SK-N-SH (cell line): ENCODE measurements at regions not wholly inside any gene's neighbourhood (a gene's known extent, or its start where the extent isn't known, plus 50 kb on each side); places are given as distances from the start of the nearest gene placed in this dataset.

Experiments
- CTCF ChIA-PET: fragments of 300-600, 350-600 bp; formaldehyde crosslinking; extraction: SDS; loops from one replicate; lab custom pipeline; 2021; lab: Yijun Ruan, JAX
- POLR2A ChIA-PET: fragments of 350-600 bp; sonication (Branson Sonifier 250); formaldehyde crosslinking; extraction: SDS; loops from one replicate; lab custom pipeline; 2020; ENCODE audit warnings: antibody characterized with exemption, inconsistent platforms; lab: Yijun Ruan, JAX
- DNase-seq: peaks from one replicate; pipeline ENCODE4 v3.0.0; 2012
- H2AFZ ChIP-seq: fragments of 200-600 bp; sonication (generic); 2 replicates; pipeline ENCODE4 v1.8.1; 2016; ENCODE audit warnings: antibody characterized with exemption, mild to moderate bottlenecking, low read depth
- H3F3A ChIP-seq: fragments of 200-600 bp; sonication (generic); replicated peaks from 2 replicates; pipeline ENCODE3; 2016; ENCODE audit warnings: antibody characterized with exemption, mild to moderate bottlenecking; ENCODE audit not compliant: insufficient read depth
- H3K27ac ChIP-seq, 2 experiments: fragments of 200-500 bp in 1 of 2; fragments of 200-600 bp in 1 of 2; sonication (Bioruptor generic) in 1 of 2; sonication (generic), shearing (Covaris generic) in 1 of 2; 2 replicates each; pipeline versions ENCODE4 v1.5.1 to v1.6.1; 2014 to 2016; ENCODE audit warnings: low read depth in 2 of 2, inconsistent platforms in 1 of 2, low read length in 1 of 2, mild to moderate bottlenecking in 1 of 2, mixed read lengths in 1 of 2
- H3K27me3 ChIP-seq: fragments of 200-600 bp; sonication (generic), shearing (Covaris generic); 2 replicates; pipeline ENCODE4 v1.6.1; 2016; ENCODE audit warnings: mixed run types; ENCODE audit not compliant: insufficient read depth
- H3K36me3 ChIP-seq, 2 experiments: fragments of 200-500 bp in 1 of 2; fragments of 200-600 bp in 1 of 2; sonication (Bioruptor generic) in 1 of 2; sonication (generic) in 1 of 2; replicated peaks in 1 of 2; 2 replicates each; pipeline versions ENCODE3 to v1.5.1; 2014 to 2016; ENCODE audit warnings: low read length in 1 of 2, mild to moderate bottlenecking in 1 of 2; ENCODE audit not compliant: insufficient read depth in 2 of 2, control insufficient read depth in 1 of 2
- H3K4me1 ChIP-seq, 2 experiments: fragments of 200-500 bp in 1 of 2; fragments of 200-600 bp in 1 of 2; sonication (Bioruptor generic) in 1 of 2; sonication (generic), shearing (Covaris generic) in 1 of 2; 2 replicates each; pipeline versions ENCODE4 v1.5.1 to v1.6.1; 2014 to 2016; ENCODE audit warnings: low read depth in 1 of 2, low read length in 1 of 2, mixed run types in 1 of 2; ENCODE audit not compliant: insufficient read depth in 2 of 2, control insufficient read depth in 1 of 2
- H3K4me2 ChIP-seq: fragments of 200-600 bp; sonication (generic), shearing (Covaris generic); 2 replicates; pipeline ENCODE4 v1.6.1; 2017; ENCODE audit warnings: mixed run types
- H3K4me3 ChIP-seq, 2 experiments: fragments of 200-500 bp in 1 of 2; fragments of 200-600 bp in 1 of 2; sonication (Bioruptor generic) in 1 of 2; sonication (generic), shearing (Covaris generic) in 1 of 2; 2 replicates each; pipeline versions ENCODE4 v1.5.1 to v1.8.1; 2014 to 2016; ENCODE audit warnings: low read depth in 2 of 2, inconsistent platforms in 1 of 2, low read length in 1 of 2, mild to moderate bottlenecking in 1 of 2, mixed read lengths in 1 of 2, moderate library complexity in 1 of 2
- H3K79me2 ChIP-seq: fragments of 200-600 bp; sonication (generic); 2 replicates; pipeline ENCODE4 v1.8.1; 2017; ENCODE audit warnings: mild to moderate bottlenecking; ENCODE audit not compliant: insufficient read depth
- H3K9ac ChIP-seq: fragments of 200-600 bp; sonication (generic); 2 replicates; pipeline ENCODE4 v1.6.1; 2017; ENCODE audit warnings: mixed run types
- H3K9me2 ChIP-seq: fragments of 200-600 bp; sonication (generic); 2 replicates; pipeline ENCODE4 v1.6.1; 2017; ENCODE audit warnings: mixed run types
- H3K9me3 ChIP-seq: fragments of 200-600 bp; sonication (generic); 2 replicates; pipeline ENCODE4 v1.6.1; 2017; ENCODE audit warnings: mixed run types, mild to moderate bottlenecking, moderate library complexity
- H4K20me1 ChIP-seq: fragments of 200-600 bp; sonication (generic); 2 replicates; pipeline ENCODE4 v1.6.1; 2017; ENCODE audit warnings: mild to moderate bottlenecking, mixed run types; ENCODE audit not compliant: insufficient read depth
- EP300 ChIP-seq, 2 experiments: IDR thresholded peaks; 2 replicates each; pipeline versions ENCODE4 v1.4.0 to v1.6.1; 2012; ENCODE audit warnings: borderline replicate concordance in 1 of 2, low read depth in 1 of 2, low read length in 1 of 2
- FOSL2 ChIP-seq: IDR thresholded peaks from 2 replicates; pipeline ENCODE4 v1.4.0; 2012; ENCODE audit warnings: low read depth, mild to moderate bottlenecking, moderate library complexity, borderline replicate concordance
- GATA2 ChIP-seq: sonication (generic); formaldehyde crosslinking; IDR thresholded peaks from 2 replicates; pipeline ENCODE4 v1.5.0; 2020; ENCODE audit warnings: mild to moderate bottlenecking, missing genetic modification reagents
- IRF3 ChIP-seq: fragments of 150-350 bp; IDR thresholded peaks from 2 replicates; pipeline ENCODE4 v1.6.1; 2016; ENCODE audit warnings: mild to moderate bottlenecking, low read depth, low read length
- MEF2A ChIP-seq: IDR thresholded peaks from 2 replicates; pipeline ENCODE4 v1.4.0; 2012; ENCODE audit warnings: low read depth, borderline replicate concordance
- MXI1 ChIP-seq: IDR thresholded peaks from 2 replicates; pipeline ENCODE4 v1.6.1; 2012; ENCODE audit warnings: mild to moderate bottlenecking, low read depth, low read length, improper control_type of control experiment
- NFIC ChIP-seq: IDR thresholded peaks from 2 replicates; pipeline ENCODE4 v1.4.0; 2012; ENCODE audit warnings: borderline replicate concordance
- NRF1 ChIP-seq: IDR thresholded peaks from 2 replicates; pipeline ENCODE4 v1.6.1; 2012; ENCODE audit warnings: low read depth, mild to moderate bottlenecking, low read length
- PBX3 ChIP-seq: IDR thresholded peaks from 2 replicates; pipeline ENCODE4; 2012
- POLR2AphosphoS5 ChIP-seq: IDR thresholded peaks from 2 replicates; pipeline ENCODE4 v1.6.1; 2012; ENCODE audit warnings: low read depth, low read length
- RCOR1 ChIP-seq: fragments of 150-350 bp; IDR thresholded peaks from 2 replicates; pipeline ENCODE4 v1.6.1; 2017; ENCODE audit warnings: antibody characterized with exemption, low read length
- RFX5 ChIP-seq: IDR thresholded peaks from 2 replicates; pipeline ENCODE4 v1.6.1; 2012; ENCODE audit warnings: mild to moderate bottlenecking, improper control_type of control experiment, low read length
- SIN3A ChIP-seq: IDR thresholded peaks from 2 replicates; pipeline ENCODE4 v1.6.1; 2012; ENCODE audit warnings: low read depth, mild to moderate bottlenecking, low read length, moderate library complexity, borderline replicate concordance
- TAF1 ChIP-seq: IDR thresholded peaks from 2 replicates; pipeline ENCODE4 v1.6.1; 2012; ENCODE audit warnings: low read depth, mild to moderate bottlenecking, low read length, moderate library complexity, borderline replicate concordance
- TCF12 ChIP-seq: IDR thresholded peaks from 2 replicates; pipeline ENCODE4 v1.4.0; 2012
- TEAD4 ChIP-seq: IDR thresholded peaks from 2 replicates; pipeline ENCODE4 v1.4.0; 2012; ENCODE audit warnings: mild to moderate bottlenecking, borderline replicate concordance; ENCODE audit not compliant: insufficient read depth
- WGBS: methylation state at CpG from one replicate; pipeline ENCODE4 v1.1.6; 2017; ENCODE audit warnings: low lambda C conversion rate; 5-methylcytosine and 5-hydroxymethylcytosine counted together
- TF ChIP-seq, protein P1 (sequence below): IDR thresholded peaks from 2 replicates; pipeline ENCODE4 v1.4.0; 2012; ENCODE audit warnings: low read depth
- TF ChIP-seq, protein P2 (sequence below): fragments of 200-600 bp; sonication (generic); IDR thresholded peaks from 2 replicates; pipeline ENCODE4 v1.6.1; 2017; ENCODE audit warnings: antibody characterized with exemption, mild to moderate bottlenecking, moderate library complexity
- TF ChIP-seq, protein P3 (sequence below): IDR thresholded peaks from 2 replicates; pipeline ENCODE4 v1.4.0; 2012; ENCODE audit warnings: low read depth, borderline replicate concordance

GRCh38 chr6:140858381-140858971 lies 1274.2 kb upstream of the GJE1 start:
- H3K79me2 ChIP-seq = peaks cover 33% of the 10 kb centered on the region
- H3K36me3 ChIP-seq = peaks cover 0 to 8% of the 10 kb centered on the region in 2 experiments
- H3K4me3 ChIP-seq = no peak overlapping the region; a peak in 2 of 4 replicates
- no peaks in the 10 kb centered on the region for H3K9me2 ChIP-seq
- peak; percentile 54; the same call in 1 of the 2 replicates for TF ChIP-seq FOSL2
- no peak for TF ChIP-seq EP300 (IDR thresholded peaks at IDR 0.05; ENCODE audit: borderline replicate concordance in 1 of 2, low read depth in 1 of 2, low read length in 1 of 2)
- no peak for TF ChIP-seq NFIC
- TF ChIP-seq POLR2AphosphoS5 = peak; percentile 24; the same call in 1 of the 2 replicates
- TF ChIP-seq, protein P1, sequence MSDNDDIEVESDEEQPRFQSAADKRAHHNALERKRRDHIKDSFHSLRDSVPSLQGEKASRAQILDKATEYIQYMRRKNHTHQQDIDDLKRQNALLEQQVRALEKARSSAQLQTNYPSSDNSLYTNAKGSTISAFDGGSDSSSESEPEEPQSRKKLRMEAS = no peak
- TF ChIP-seq RCOR1 = no peak
- TF ChIP-seq, protein P2, sequence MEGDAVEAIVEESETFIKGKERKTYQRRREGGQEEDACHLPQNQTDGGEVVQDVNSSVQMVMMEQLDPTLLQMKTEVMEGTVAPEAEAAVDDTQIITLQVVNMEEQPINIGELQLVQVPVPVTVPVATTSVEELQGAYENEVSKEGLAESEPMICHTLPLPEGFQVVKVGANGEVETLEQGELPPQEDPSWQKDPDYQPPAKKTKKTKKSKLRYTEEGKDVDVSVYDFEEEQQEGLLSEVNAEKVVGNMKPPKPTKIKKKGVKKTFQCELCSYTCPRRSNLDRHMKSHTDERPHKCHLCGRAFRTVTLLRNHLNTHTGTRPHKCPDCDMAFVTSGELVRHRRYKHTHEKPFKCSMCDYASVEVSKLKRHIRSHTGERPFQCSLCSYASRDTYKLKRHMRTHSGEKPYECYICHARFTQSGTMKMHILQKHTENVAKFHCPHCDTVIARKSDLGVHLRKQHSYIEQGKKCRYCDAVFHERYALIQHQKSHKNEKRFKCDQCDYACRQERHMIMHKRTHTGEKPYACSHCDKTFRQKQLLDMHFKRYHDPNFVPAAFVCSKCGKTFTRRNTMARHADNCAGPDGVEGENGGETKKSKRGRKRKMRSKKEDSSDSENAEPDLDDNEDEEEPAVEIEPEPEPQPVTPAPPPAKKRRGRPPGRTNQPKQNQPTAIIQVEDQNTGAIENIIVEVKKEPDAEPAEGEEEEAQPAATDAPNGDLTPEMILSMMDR = no peak
- no peak for TF ChIP-seq IRF3
- no peak for TF ChIP-seq MXI1
- no peak for TF ChIP-seq MEF2A
- H3F3A ChIP-seq = peaks cover 35% of the 10 kb centered on the region
- H3K9me3 ChIP-seq = no peaks in the 10 kb centered on the region; the same call in 1 of the 2 replicates
- H3K4me2 ChIP-seq = peak overlapping the region; percentile 59; the same call in 1 of the 2 replicates
- no peaks in the 10 kb centered on the region; a peak in 2 of 4 replicates for H3K4me1 ChIP-seq
- no peaks in the 10 kb centered on the region for H4K20me1 ChIP-seq
- H2AFZ ChIP-seq = peak overlapping the region; percentile 51; the same call in 1 of the 2 replicates
- H3K9ac ChIP-seq = peak overlapping the region; percentile 27; the same call in 1 of the 2 replicates
- no peak for DNase-seq
- peak overlapping the region; percentile 76 to 77; a peak in 3 of 4 replicates for H3K27ac ChIP-seq
- ChIA-PET POLR2A (no interaction called here), CTCF (no interaction called here)
- WGBS = 18% methylated on average over 10 of the region's 10 CpGs
- H3K27me3 ChIP-seq = no peaks in the 10 kb centered on the region

DNA sequence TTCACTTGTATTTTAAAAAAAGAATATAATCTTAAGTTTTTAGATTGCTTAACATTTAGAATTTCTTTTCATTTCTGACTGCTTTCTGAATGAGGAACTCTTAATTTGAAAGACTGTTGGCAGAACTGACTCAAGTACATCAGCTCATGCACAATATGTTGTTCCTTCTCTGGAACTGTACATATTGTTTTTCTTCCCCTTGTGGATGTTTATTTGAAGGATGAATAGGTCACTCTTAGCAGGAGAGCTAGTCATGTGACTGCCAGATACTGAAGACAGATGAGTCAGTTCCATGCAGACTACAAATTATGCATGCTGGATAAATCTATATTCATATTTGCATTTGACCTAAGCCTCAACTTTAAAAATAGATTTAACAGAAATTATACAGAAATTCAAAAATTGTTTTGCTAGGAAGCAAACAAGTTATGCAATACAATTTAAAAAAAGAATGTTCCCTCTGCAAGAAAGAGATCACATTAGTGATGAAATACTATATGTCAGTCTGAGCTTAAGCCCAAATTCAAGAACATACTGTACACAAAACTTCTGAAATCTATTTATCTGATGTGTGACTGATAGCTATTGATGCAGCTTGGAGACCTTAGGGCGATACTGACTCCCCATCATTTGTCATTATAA lies 1274.9 kb upstream of the GJE1 start:
- no peak for DNase-seq
- H3K36me3 ChIP-seq = peaks cover 0 to 8% of the 10 kb centered on the region in 2 experiments
- peak overlapping the region; percentile 59; the same call in 1 of the 2 replicates for H3K4me2 ChIP-seq
- no peaks in the 10 kb centered on the region for H3K9me2 ChIP-seq
- no peaks in the 10 kb centered on the region; a peak in 2 of 4 replicates for H3K4me1 ChIP-seq
- no peak overlapping the region; the same call in 1 of the 2 replicates for H2AFZ ChIP-seq
- H4K20me1 ChIP-seq = no peaks in the 10 kb centered on the region
- ChIA-PET CTCF (no interaction called here), POLR2A (no interaction called here)
- peaks cover 35% of the 10 kb centered on the region for H3F3A ChIP-seq
- peaks cover 33% of the 10 kb centered on the region for H3K79me2 ChIP-seq
- H3K27ac ChIP-seq = peak overlapping the region; percentile 76 to 77; a peak in 3 of 4 replicates
- H3K27me3 ChIP-seq = no peaks in the 10 kb centered on the region
- H3K9me3 ChIP-seq = no peaks in the 10 kb centered on the region; the same call in 1 of the 2 replicates
- WGBS = 22% methylated on average over 1 of the region's 1 CpG
- H3K9ac ChIP-seq = peak overlapping the region; percentile 27; the same call in 1 of the 2 replicates
- H3K4me3 ChIP-seq = no peak overlapping the region; a peak in 2 of 4 replicates
- no peak for TF ChIP-seq SIN3A
- peak; percentile 76 for TF ChIP-seq PBX3
- TF ChIP-seq, protein P1 = peak; percentile 61
- TF ChIP-seq RFX5 = no peak
- peak; percentile 78; the same call in 1 of the 2 replicates for TF ChIP-seq TCF12
- TF ChIP-seq, protein P3, sequence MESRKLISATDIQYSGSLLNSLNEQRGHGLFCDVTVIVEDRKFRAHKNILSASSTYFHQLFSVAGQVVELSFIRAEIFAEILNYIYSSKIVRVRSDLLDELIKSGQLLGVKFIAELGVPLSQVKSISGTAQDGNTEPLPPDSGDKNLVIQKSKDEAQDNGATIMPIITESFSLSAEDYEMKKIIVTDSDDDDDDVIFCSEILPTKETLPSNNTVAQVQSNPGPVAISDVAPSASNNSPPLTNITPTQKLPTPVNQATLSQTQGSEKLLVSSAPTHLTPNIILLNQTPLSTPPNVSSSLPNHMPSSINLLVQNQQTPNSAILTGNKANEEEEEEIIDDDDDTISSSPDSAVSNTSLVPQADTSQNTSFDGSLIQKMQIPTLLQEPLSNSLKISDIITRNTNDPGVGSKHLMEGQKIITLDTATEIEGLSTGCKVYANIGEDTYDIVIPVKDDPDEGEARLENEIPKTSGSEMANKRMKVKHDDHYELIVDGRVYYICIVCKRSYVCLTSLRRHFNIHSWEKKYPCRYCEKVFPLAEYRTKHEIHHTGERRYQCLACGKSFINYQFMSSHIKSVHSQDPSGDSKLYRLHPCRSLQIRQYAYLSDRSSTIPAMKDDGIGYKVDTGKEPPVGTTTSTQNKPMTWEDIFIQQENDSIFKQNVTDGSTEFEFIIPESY = no peak
- no peak for TF ChIP-seq NRF1
- no peak for TF ChIP-seq GATA2 (CRISPR knock-in tag)
- 0 out of 2 replicates have a peak, but pooled peaks have one; percentile 29 for TF ChIP-seq TEAD4
- no peak for TF ChIP-seq TAF1
- TF ChIP-seq RCOR1 = no peak
